GM21737 (cell line): ENCODE measurements at regions not wholly inside any gene's neighbourhood (a gene's known extent, or its start where the extent isn't known, plus 50 kb on each side); places are given as distances from the start of the nearest gene placed in this dataset.

Experiments used
- ATAC-seq: cut with Tn5 transposase; IDR thresholded peaks from one replicate; pipeline ENCODE4 v1.9.1; 2021; ENCODE audit warnings: mild to moderate bottlenecking, moderate library complexity; ENCODE audit not compliant: unreplicated experiment

- no peak for ATAC-seq
These were observed 172.0 kb upstream of the LRIG1 start for GRCh38 chr3:66672830-66673229.

GRCh38 chr3:66673293-66673692 is 172.5 kb upstream of the LRIG1 start:
- no peak for ATAC-seq

- ATAC-seq: no peak
These were observed 174.5 kb upstream of the LRIG1 start for GRCh38 chr3:66675366-66675765.

GRCh38 chr3:66692042-66692765 is 191.4 kb upstream of the LRIG1 start:
- ATAC-seq: no peak

GRCh38 chr3:66692766-66693150 is 191.9 kb upstream of the LRIG1 start:
- no peak for ATAC-seq

GRCh38 chr3:66693461-66694031 is 192.7 kb upstream of the LRIG1 start:
- ATAC-seq: no peak

- no peak for ATAC-seq
These were observed 201.3 kb upstream of the LRIG1 start for GRCh38 chr3:66702126-66702525.

GRCh38 chr3:66703501-66703900 is 202.7 kb upstream of the LRIG1 start:
- ATAC-seq: no peak

GRCh38 chr3:66705076-66705475 is 204.3 kb upstream of the LRIG1 start:
- no peak for ATAC-seq

GRCh38 chr3:66706890-66707289 is 206.1 kb upstream of the LRIG1 start:
- no peak for ATAC-seq

GRCh38 chr3:66709532-66709931 is 208.7 kb upstream of the LRIG1 start:
- no peak for ATAC-seq

- no peak for ATAC-seq
These were observed 211.4 kb upstream of the LRIG1 start for GRCh38 chr3:66712210-66712609.

- ATAC-seq: no peak
These were observed 213.1 kb upstream of the LRIG1 start for GRCh38 chr3:66713921-66714320.

GRCh38 chr3:66715806-66716205 is 215.0 kb upstream of the LRIG1 start:
- no peak for ATAC-seq

- no peak for ATAC-seq
These were observed 217.0 kb upstream of the LRIG1 start for GRCh38 chr3:66717806-66718205.

GRCh38 chr3:66719796-66720356 is 219.1 kb upstream of the LRIG1 start:
- no peak for ATAC-seq

- ATAC-seq: no peak
These were observed 219.7 kb upstream of the LRIG1 start for GRCh38 chr3:66720508-66720907.

GRCh38 chr3:66722675-66723074 is 221.9 kb upstream of the LRIG1 start:
- ATAC-seq: no peak

GRCh38 chr3:66723231-66723630 is 222.4 kb upstream of the LRIG1 start:
- no peak for ATAC-seq

GRCh38 chr3:66729687-66730393 is 229.0 kb upstream of the LRIG1 start:
- ATAC-seq: no peak

GRCh38 chr3:66738625-66739365 is 238.0 kb upstream of the LRIG1 start:
- no peak for ATAC-seq
